ENCODE measurements at regions not wholly inside any gene's neighbourhood (a gene's known extent, or its start where the extent isn't known, plus 50 kb on each side); places are given as distances from the start of the nearest gene placed in this dataset.

DNA sequence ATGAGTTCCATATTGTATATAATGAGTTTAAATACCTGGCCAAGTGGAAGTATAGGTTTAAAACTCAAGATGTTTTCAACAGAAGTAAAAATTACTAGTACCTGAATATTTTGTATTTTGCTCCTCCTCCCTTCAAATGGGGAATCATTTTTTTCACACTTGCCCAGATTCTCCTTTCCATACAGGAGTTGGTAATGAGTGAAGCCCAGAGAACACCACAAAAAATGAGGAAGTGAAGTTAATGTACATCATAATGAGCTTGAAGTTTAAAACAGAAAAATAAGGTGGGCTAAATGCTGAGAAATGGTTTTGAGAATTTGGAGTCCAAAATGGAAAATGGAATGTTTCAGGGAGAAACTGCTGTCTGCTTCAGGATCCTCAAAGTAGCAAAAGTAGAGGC lies 364.8 kb upstream of the EMCN start:
- TF ChIP-seq, protein P1, sequence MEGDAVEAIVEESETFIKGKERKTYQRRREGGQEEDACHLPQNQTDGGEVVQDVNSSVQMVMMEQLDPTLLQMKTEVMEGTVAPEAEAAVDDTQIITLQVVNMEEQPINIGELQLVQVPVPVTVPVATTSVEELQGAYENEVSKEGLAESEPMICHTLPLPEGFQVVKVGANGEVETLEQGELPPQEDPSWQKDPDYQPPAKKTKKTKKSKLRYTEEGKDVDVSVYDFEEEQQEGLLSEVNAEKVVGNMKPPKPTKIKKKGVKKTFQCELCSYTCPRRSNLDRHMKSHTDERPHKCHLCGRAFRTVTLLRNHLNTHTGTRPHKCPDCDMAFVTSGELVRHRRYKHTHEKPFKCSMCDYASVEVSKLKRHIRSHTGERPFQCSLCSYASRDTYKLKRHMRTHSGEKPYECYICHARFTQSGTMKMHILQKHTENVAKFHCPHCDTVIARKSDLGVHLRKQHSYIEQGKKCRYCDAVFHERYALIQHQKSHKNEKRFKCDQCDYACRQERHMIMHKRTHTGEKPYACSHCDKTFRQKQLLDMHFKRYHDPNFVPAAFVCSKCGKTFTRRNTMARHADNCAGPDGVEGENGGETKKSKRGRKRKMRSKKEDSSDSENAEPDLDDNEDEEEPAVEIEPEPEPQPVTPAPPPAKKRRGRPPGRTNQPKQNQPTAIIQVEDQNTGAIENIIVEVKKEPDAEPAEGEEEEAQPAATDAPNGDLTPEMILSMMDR (IDR thresholded peaks at IDR 0.05; ENCODE audit: low read length) = no peak
- TF ChIP-seq EZH2 (IDR thresholded peaks at IDR 0.05; ENCODE audit: borderline replicate concordance, low read length) = no peak
- no peaks in the 10 kb centered on the region for H3K79me2 ChIP-seq (ENCODE audit: insufficient read depth, low read length)
- H3K4me1 ChIP-seq (ENCODE audit: insufficient read depth, low read length, severe bottlenecking) = no peaks in the 10 kb centered on the region
- no peaks in the 10 kb centered on the region for H3K9me3 ChIP-seq (ENCODE audit: low read length)
- H3K9ac ChIP-seq (ENCODE audit: low read length) = no peak overlapping the region
- no peaks in the 10 kb centered on the region for H3K27me3 ChIP-seq (ENCODE audit: insufficient read depth, low read length)
- no peaks in the 10 kb centered on the region for H3K9me2 ChIP-seq (ENCODE audit: low read depth, low read length)
- no peaks in the 10 kb centered on the region for H3K36me3 ChIP-seq (ENCODE audit: insufficient read depth, low read length)
- no peak overlapping the region for H3K27ac ChIP-seq (ENCODE audit: low read depth, low read length, poor library complexity, severe bottlenecking)
- no peaks in the 10 kb centered on the region for H3F3A ChIP-seq (ENCODE audit: insufficient read depth, low read length)
- no peaks in the 10 kb centered on the region for H4K20me1 ChIP-seq (ENCODE audit: insufficient read depth, low read length)
- H2AFZ ChIP-seq (ENCODE audit: low read length) = no peak overlapping the region
- H3K4me2 ChIP-seq (ENCODE audit: low read length) = no peak overlapping the region
- no peak overlapping the region for H3K4me3 ChIP-seq (ENCODE audit: low read depth, low read length, poor library complexity, severe bottlenecking)

DNA sequence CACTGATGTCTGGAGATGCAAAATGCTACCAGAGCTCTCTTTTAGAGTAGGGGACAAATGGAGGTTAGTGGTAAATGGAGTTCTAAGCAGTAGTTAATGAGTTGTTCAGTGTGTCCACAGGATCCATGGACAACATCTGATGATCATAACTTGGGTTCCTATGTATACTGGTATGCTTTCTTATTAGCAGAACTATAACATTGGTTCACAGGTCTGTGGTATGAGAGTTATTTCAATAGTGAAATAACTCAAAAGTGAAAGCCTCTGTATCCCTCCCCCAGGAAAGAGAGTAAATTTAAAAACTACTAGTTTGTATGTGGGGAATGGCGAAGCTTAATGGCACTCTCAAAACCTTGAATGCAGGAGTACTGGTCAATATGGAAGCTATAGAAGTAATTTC lies 363.5 kb upstream of the EMCN start:
- H3K27ac ChIP-seq (ENCODE audit: low read depth, low read length, poor library complexity, severe bottlenecking) = no peak overlapping the region
- no peak overlapping the region for H2AFZ ChIP-seq (ENCODE audit: low read length)
- H3K79me2 ChIP-seq (ENCODE audit: insufficient read depth, low read length) = no peaks in the 10 kb centered on the region
- no peaks in the 10 kb centered on the region for H3K4me1 ChIP-seq (ENCODE audit: insufficient read depth, low read length, severe bottlenecking)
- H3K9ac ChIP-seq (ENCODE audit: low read length) = no peak overlapping the region
- no peaks in the 10 kb centered on the region for H3F3A ChIP-seq (ENCODE audit: insufficient read depth, low read length)
- H3K4me2 ChIP-seq (ENCODE audit: low read length) = no peak overlapping the region
- no peaks in the 10 kb centered on the region for H3K9me3 ChIP-seq (ENCODE audit: low read length)
- H3K27me3 ChIP-seq (ENCODE audit: insufficient read depth, low read length) = no peaks in the 10 kb centered on the region
- TF ChIP-seq, protein P1 (IDR thresholded peaks at IDR 0.05; ENCODE audit: low read length) = no peak
- TF ChIP-seq EZH2 (IDR thresholded peaks at IDR 0.05; ENCODE audit: borderline replicate concordance, low read length) = no peak
- no peaks in the 10 kb centered on the region for H3K9me2 ChIP-seq (ENCODE audit: low read depth, low read length)
- H4K20me1 ChIP-seq (ENCODE audit: insufficient read depth, low read length) = no peaks in the 10 kb centered on the region
- H3K36me3 ChIP-seq (ENCODE audit: insufficient read depth, low read length) = no peaks in the 10 kb centered on the region
- H3K4me3 ChIP-seq (ENCODE audit: low read depth, low read length, poor library complexity, severe bottlenecking) = no peak overlapping the region

DNA sequence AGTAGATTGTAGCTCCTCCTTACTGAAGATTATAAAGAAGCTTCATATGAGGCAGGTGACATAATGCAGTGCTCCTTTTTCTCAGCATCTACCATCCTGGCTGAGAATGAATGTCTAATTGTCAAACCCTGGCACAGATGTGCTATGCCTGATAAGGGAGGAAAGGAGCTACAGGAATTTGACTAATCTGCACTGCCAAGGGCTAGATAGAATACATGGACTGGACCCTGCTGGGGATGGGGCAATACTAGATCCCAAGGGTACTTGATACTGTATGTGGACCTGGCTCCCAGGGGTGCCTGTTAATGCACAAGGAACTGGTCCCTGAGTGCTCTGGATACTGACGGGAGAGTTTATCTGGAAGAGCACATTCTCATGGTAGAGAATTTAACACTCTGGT lies 362.2 kb upstream of the EMCN start:
- H3K27ac ChIP-seq (ENCODE audit: low read depth, low read length, poor library complexity, severe bottlenecking) = no peak overlapping the region
- no peaks in the 10 kb centered on the region for H4K20me1 ChIP-seq (ENCODE audit: insufficient read depth, low read length)
- no peak overlapping the region for H3K9ac ChIP-seq (ENCODE audit: low read length)
- H3K79me2 ChIP-seq (ENCODE audit: insufficient read depth, low read length) = no peaks in the 10 kb centered on the region
- H3K4me1 ChIP-seq (ENCODE audit: insufficient read depth, low read length, severe bottlenecking) = no peaks in the 10 kb centered on the region
- no peaks in the 10 kb centered on the region for H3K9me2 ChIP-seq (ENCODE audit: low read depth, low read length)
- no peak overlapping the region for H2AFZ ChIP-seq (ENCODE audit: low read length)
- no peaks in the 10 kb centered on the region for H3F3A ChIP-seq (ENCODE audit: insufficient read depth, low read length)
- no peaks in the 10 kb centered on the region for H3K9me3 ChIP-seq (ENCODE audit: low read length)
- H3K27me3 ChIP-seq (ENCODE audit: insufficient read depth, low read length) = no peaks in the 10 kb centered on the region
- no peaks in the 10 kb centered on the region for H3K36me3 ChIP-seq (ENCODE audit: insufficient read depth, low read length)
- TF ChIP-seq, protein P1 (IDR thresholded peaks at IDR 0.05; ENCODE audit: low read length) = no peak
- TF ChIP-seq EZH2 (IDR thresholded peaks at IDR 0.05; ENCODE audit: borderline replicate concordance, low read length) = no peak
- H3K4me2 ChIP-seq (ENCODE audit: low read length) = no peak overlapping the region
- H3K4me3 ChIP-seq (ENCODE audit: low read depth, low read length, poor library complexity, severe bottlenecking) = no peak overlapping the region
